ENCODE measurements at regions not wholly inside any gene's neighbourhood (a gene's known extent, or its start where the extent isn't known, plus 50 kb on each side); places are given as distances from the start of the nearest gene placed in this dataset.

DNA sequence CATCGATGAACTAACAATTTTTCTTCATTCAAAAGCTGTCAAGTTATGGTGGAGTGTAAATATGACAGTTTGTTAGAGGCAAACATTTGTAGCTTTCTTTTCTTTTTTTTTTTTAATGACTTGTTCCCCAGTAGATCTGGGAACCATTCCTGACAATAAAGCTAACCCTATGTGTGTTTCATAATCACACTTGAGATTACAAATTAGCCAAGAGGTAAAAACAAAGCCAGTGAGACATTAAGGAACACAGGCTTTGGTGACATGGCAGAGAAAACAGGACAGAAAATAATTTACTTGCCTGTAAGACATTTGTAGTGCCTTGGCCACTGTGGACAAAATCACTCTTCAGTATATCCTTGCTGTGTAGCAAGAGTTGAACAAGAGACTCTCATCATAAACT is 135.9 kb downstream of the UBE2E3 start:
- TF ChIP-seq, protein P1, sequence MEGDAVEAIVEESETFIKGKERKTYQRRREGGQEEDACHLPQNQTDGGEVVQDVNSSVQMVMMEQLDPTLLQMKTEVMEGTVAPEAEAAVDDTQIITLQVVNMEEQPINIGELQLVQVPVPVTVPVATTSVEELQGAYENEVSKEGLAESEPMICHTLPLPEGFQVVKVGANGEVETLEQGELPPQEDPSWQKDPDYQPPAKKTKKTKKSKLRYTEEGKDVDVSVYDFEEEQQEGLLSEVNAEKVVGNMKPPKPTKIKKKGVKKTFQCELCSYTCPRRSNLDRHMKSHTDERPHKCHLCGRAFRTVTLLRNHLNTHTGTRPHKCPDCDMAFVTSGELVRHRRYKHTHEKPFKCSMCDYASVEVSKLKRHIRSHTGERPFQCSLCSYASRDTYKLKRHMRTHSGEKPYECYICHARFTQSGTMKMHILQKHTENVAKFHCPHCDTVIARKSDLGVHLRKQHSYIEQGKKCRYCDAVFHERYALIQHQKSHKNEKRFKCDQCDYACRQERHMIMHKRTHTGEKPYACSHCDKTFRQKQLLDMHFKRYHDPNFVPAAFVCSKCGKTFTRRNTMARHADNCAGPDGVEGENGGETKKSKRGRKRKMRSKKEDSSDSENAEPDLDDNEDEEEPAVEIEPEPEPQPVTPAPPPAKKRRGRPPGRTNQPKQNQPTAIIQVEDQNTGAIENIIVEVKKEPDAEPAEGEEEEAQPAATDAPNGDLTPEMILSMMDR (IDR thresholded peaks at IDR 0.05), result no peak
- TF ChIP-seq POLR2A (IDR thresholded peaks at IDR 0.05) (no peak), POLR2AphosphoS5 (IDR thresholded peaks at IDR 0.05; ENCODE audit: insufficient read depth in 1 of 2, low read depth in 1 of 2) (no peak)

Measured in vagina (tissue), 2 donors.